ENCODE measurements at regions not wholly inside any gene's neighbourhood (a gene's known extent, or its start where the extent isn't known, plus 50 kb on each side); places are given as distances from the start of the nearest gene placed in this dataset.

- TF ChIP-seq POLR2AphosphoS5 (IDR thresholded peaks at IDR 0.05; ENCODE audit: borderline replicate concordance, low read depth, low read length) (no peak), EZH2 (IDR thresholded peaks at IDR 0.05) (no peak)
These were observed 245.8 kb upstream of the CDH5 start for GRCh38 chr16:66120656-66121055.
